ENCODE measurements at regions not wholly inside any gene's neighbourhood (a gene's known extent, or its start where the extent isn't known, plus 50 kb on each side); places are given as distances from the start of the nearest gene placed in this dataset.
A peak's percentile ranks its signal among the peaks of the same experiment; 100 is the strongest.

- Histone ChIP-seq H4K20me1 (ENCODE audit: low read length) (no peaks in the 10 kb centered on the region), H3K9me3 (ENCODE audit: low read length) (no peaks in the 10 kb centered on the region), H3K79me2 (ENCODE audit: low read length) (no peaks in the 10 kb centered on the region), H3K36me3 (ENCODE audit: low read depth, low read length) (no peaks in the 10 kb centered on the region), H3K27ac (ENCODE audit: low read length) (no peak overlapping the region), H3K4me3 (ENCODE audit: low read length) (no peak overlapping the region), H3K9ac (ENCODE audit: low read length) (no peak overlapping the region), H3K4me2 (ENCODE audit: low read length) (no peak overlapping the region), H3F3A (ENCODE audit: low read length, unreplicated experiment) (no peaks in the 10 kb centered on the region), H3K27me3 (ENCODE audit: low read length) (no peaks in the 10 kb centered on the region), H3K9me2 (replicated peaks; ENCODE audit: low read length) (no peaks in the 10 kb centered on the region), H3K4me1 (ENCODE audit: insufficient read depth, low read length) (no peaks in the 10 kb centered on the region), H2AFZ (ENCODE audit: low read length) (no peak overlapping the region)
- no TSS peak for BruUV-seq (replicated peaks)
- CTCF ChIA-PET, result no interaction called here
- POLR2A ChIA-PET (ENCODE audit: unreplicated experiment), result no interaction called here
- ATAC-seq (no peak), DNase-seq (no peak)
- TF ChIP-seq EZH2 (IDR thresholded peaks at IDR 0.05; ENCODE audit: low read length, unreplicated experiment) (no peak), EZH2phosphoT487 (IDR thresholded peaks at IDR 0.05; ENCODE audit: borderline replicate concordance, low read length) (no peak), CTCF (conservative IDR thresholded peaks at IDR 0.05; ENCODE audit: low read depth, low read length) (no peak)
- intact Hi-C loops (cut with micrococcal nuclease), result no loop called here
Observed at GRCh38 chr4:23106516-23106915, 413.8 kb downstream of the GBA3 start.

- Histone ChIP-seq H3K9ac (ENCODE audit: low read length) (no peak overlapping the region), H3K79me2 (ENCODE audit: low read length) (no peaks in the 10 kb centered on the region), H3K4me3 (ENCODE audit: low read length) (no peak overlapping the region), H3F3A (ENCODE audit: low read length, unreplicated experiment) (no peaks in the 10 kb centered on the region), H3K36me3 (ENCODE audit: low read depth, low read length) (no peaks in the 10 kb centered on the region), H3K4me1 (ENCODE audit: insufficient read depth, low read length) (no peaks in the 10 kb centered on the region), H4K20me1 (ENCODE audit: low read length) (no peaks in the 10 kb centered on the region), H3K27me3 (ENCODE audit: low read length) (no peaks in the 10 kb centered on the region), H3K9me2 (replicated peaks; ENCODE audit: low read length) (no peaks in the 10 kb centered on the region), H3K27ac (ENCODE audit: low read length) (no peak overlapping the region), H3K4me2 (ENCODE audit: low read length) (no peak overlapping the region), H2AFZ (ENCODE audit: low read length) (no peak overlapping the region), H3K9me3 (ENCODE audit: low read length) (no peaks in the 10 kb centered on the region)
- DNase-seq (peak; percentile 12), ATAC-seq (no peak)
- TF ChIP-seq EZH2 (IDR thresholded peaks at IDR 0.05; ENCODE audit: low read length, unreplicated experiment) (no peak), EZH2phosphoT487 (IDR thresholded peaks at IDR 0.05; ENCODE audit: borderline replicate concordance, low read length) (no peak), CTCF (conservative IDR thresholded peaks at IDR 0.05; ENCODE audit: low read depth, low read length) (no peak)
- ChIA-PET CTCF (no interaction called here), POLR2A (ENCODE audit: unreplicated experiment) (no interaction called here)
- no TSS peak for BruUV-seq (replicated peaks)
- intact Hi-C loops (cut with micrococcal nuclease), result no loop called here
Observed at GRCh38 chr4:23105759-23106370, 413.1 kb downstream of the GBA3 start.

GRCh38 chr4:23097251-23097650 lies 404.5 kb downstream of the GBA3 start:
- no peaks in the 10 kb centered on the region for H3K27me3 ChIP-seq (ENCODE audit: low read length)
- no peak for TF ChIP-seq CTCF (conservative IDR thresholded peaks at IDR 0.05; ENCODE audit: low read depth, low read length)
- no peak for TF ChIP-seq EZH2 (IDR thresholded peaks at IDR 0.05; ENCODE audit: low read length, unreplicated experiment)
- no peak for TF ChIP-seq EZH2phosphoT487 (IDR thresholded peaks at IDR 0.05; ENCODE audit: borderline replicate concordance, low read length)
- no peaks in the 10 kb centered on the region for H3K79me2 ChIP-seq (ENCODE audit: low read length)
- intact Hi-C loops (cut with micrococcal nuclease), result no loop called here
- 0 out of 2 replicates have a peak overlapping the region, but pooled peaks have one; percentile 28 for H3K4me2 ChIP-seq (ENCODE audit: low read length)
- H3K9me2 ChIP-seq (replicated peaks; ENCODE audit: low read length), result no peaks in the 10 kb centered on the region
- H2AFZ ChIP-seq (ENCODE audit: low read length), result no peak overlapping the region
- H3F3A ChIP-seq (ENCODE audit: low read length, unreplicated experiment), result no peaks in the 10 kb centered on the region
- CTCF ChIA-PET, result no interaction called here
- no peaks in the 10 kb centered on the region for H4K20me1 ChIP-seq (ENCODE audit: low read length)
- H3K9ac ChIP-seq (ENCODE audit: low read length), result no peak overlapping the region
- peak overlapping the region; percentile 50 for H3K27ac ChIP-seq (ENCODE audit: low read length)
- no TSS peak for BruUV-seq (replicated peaks)
- DNase-seq (peak; percentile 67), ATAC-seq (peak; percentile 68)
- peaks cover 13% of the 10 kb centered on the region for H3K4me1 ChIP-seq (ENCODE audit: insufficient read depth, low read length)
- POLR2A ChIA-PET (ENCODE audit: unreplicated experiment), result no interaction called here
- H3K9me3 ChIP-seq (ENCODE audit: low read length), result peaks cover 9% of the 10 kb centered on the region
- no peaks in the 10 kb centered on the region for H3K36me3 ChIP-seq (ENCODE audit: low read depth, low read length)
- no peak overlapping the region for H3K4me3 ChIP-seq (ENCODE audit: low read length)

Measured in PC-3 (cell line).